Raji (cell line): ENCODE measurements at regions not wholly inside any gene's neighbourhood (a gene's known extent, or its start where the extent isn't known, plus 50 kb on each side); places are given as distances from the start of the nearest gene placed in this dataset.

Experiments
- POLR2A ChIP-seq: IDR thresholded peaks from 2 replicates; pipeline ENCODE4 v1.6.1; 2011; ENCODE audit warnings: low read depth, low read length, control low read depth; ENCODE audit not compliant: insufficient read depth

GRCh38 chr2:128584296-128584890 is 265.7 kb upstream of the HS6ST1 start:
- TF ChIP-seq POLR2A: no peak

GRCh38 chr2:128585706-128586105 is 267.0 kb upstream of the HS6ST1 start:
- TF ChIP-seq POLR2A: no peak

- TF ChIP-seq POLR2A: no peak
Measured at GRCh38 chr2:128589681-128590080, 271.0 kb upstream of the HS6ST1 start.

- no peak for TF ChIP-seq POLR2A
Measured at GRCh38 chr2:128590309-128591021, 271.8 kb upstream of the HS6ST1 start.

GRCh38 chr2:128591022-128591860 is 272.6 kb upstream of the HS6ST1 start:
- TF ChIP-seq POLR2A: no peak

GRCh38 chr2:128591861-128592822 is 273.5 kb upstream of the HS6ST1 start:
- TF ChIP-seq POLR2A: no peak

GRCh38 chr2:128593518-128593878 is 274.8 kb upstream of the HS6ST1 start:
- no peak for TF ChIP-seq POLR2A

GRCh38 chr2:128593879-128594650 is 275.4 kb upstream of the HS6ST1 start:
- no peak for TF ChIP-seq POLR2A

- TF ChIP-seq POLR2A: no peak
Measured at GRCh38 chr2:128594651-128594910, 275.9 kb upstream of the HS6ST1 start.

- TF ChIP-seq POLR2A: no peak
Measured at GRCh38 chr2:128594953-128595677, 276.4 kb upstream of the HS6ST1 start.

- no peak for TF ChIP-seq POLR2A
Measured at GRCh38 chr2:128595763-128596395, 277.2 kb upstream of the HS6ST1 start.

GRCh38 chr2:128596396-128597120 is 277.9 kb upstream of the HS6ST1 start:
- TF ChIP-seq POLR2A: no peak
